Tibial nerve (tissue), 4 donors: ENCODE measurements at regions not wholly inside any gene's neighbourhood (a gene's known extent, or its start where the extent isn't known, plus 50 kb on each side); places are given as distances from the start of the nearest gene placed in this dataset.
"Not testable (repeated sequence)": the region's sequence is repeated elsewhere in the genome, so short reads cannot be mapped to it uniquely, and the experiment has no call there.

Source experiments
- CTCF ChIP-seq, 5 experiments: fragments of 200-600 bp in 3 of 5; fragments of 450-650 bp in 2 of 5; sonication (generic) in 3 of 5; IDR thresholded peaks; one replicate each; pipeline ENCODE4 v1.5.1; 2016 to 2019; ENCODE audit warnings: antibody characterized with exemption in 5 of 5, mild to moderate bottlenecking in 3 of 5, moderate library complexity in 2 of 5
- EP300 ChIP-seq, 2 donors: sonication (generic); formaldehyde crosslinking; IDR thresholded peaks; one replicate each; pipeline ENCODE4 v1.6.1; 2017; ENCODE audit warnings: antibody characterized with exemption in 2 of 2, mild to moderate bottlenecking in 1 of 2

- TF ChIP-seq CTCF, EP300 (IDR thresholded peaks at IDR 0.05): not testable (repeated sequence)
These were observed 341.4 kb downstream of the ADGRD1 start for GRCh38 chr12:131295117-131295516.
